ENCODE measurements at regions not wholly inside any gene's neighbourhood (a gene's known extent, or its start where the extent isn't known, plus 50 kb on each side); places are given as distances from the start of the nearest gene placed in this dataset.

GRCh38 chr12:115815924-115816323, 461.6 kb downstream of the MED13L start:
- TF ChIP-seq MAX (IDR thresholded peaks at IDR 0.05) (no peak), NFIC (IDR thresholded peaks at IDR 0.05) (no peak), RAD21 (IDR thresholded peaks at IDR 0.05; ENCODE audit: low read depth) (no peak), CREB1 (IDR thresholded peaks at IDR 0.05; ENCODE audit: low read depth) (no peak), FOXM1 (IDR thresholded peaks at IDR 0.05; ENCODE audit: borderline replicate concordance, low read depth) (no peak), REST (IDR thresholded peaks at IDR 0.05; ENCODE audit: low read depth) (no peak)
